ENCODE measurements at regions not wholly inside any gene's neighbourhood (a gene's known extent, or its start where the extent isn't known, plus 50 kb on each side); places are given as distances from the start of the nearest gene placed in this dataset.
"Not testable (repeated sequence)": the region's sequence is repeated elsewhere in the genome, so short reads cannot be mapped to it uniquely, and the experiment has no call there.

GRCh38 chr6:19925533-19925932 is 88.4 kb downstream of the ID4 start:
- peaks cover 25% of the 10 kb centered on the region for H3K9me3 Mint-ChIP-seq
- TF ChIP-seq CTCF (IDR thresholded peaks at IDR 0.05): no peak
- peaks cover 2% of the 10 kb centered on the region; the same call in 1 of the 2 replicates for H3K27me3 Mint-ChIP-seq (ENCODE audit: insufficient read depth)
- no peaks in the 10 kb centered on the region for H3K4me1 Mint-ChIP-seq (ENCODE audit: low read depth)
- no peaks in the 10 kb centered on the region for H3K36me3 Mint-ChIP-seq (ENCODE audit: low read depth)
- no peak overlapping the region for H3K4me3 Mint-ChIP-seq
- no peak for DNase-seq
- no peak overlapping the region for H3K27ac Mint-ChIP-seq

GRCh38 chr6:19928461-19928860 is 91.3 kb downstream of the ID4 start:
- no peak overlapping the region for H3K4me3 Mint-ChIP-seq
- H3K36me3 Mint-ChIP-seq (ENCODE audit: low read depth): no peaks in the 10 kb centered on the region
- DNase-seq: no peak
- no peak for TF ChIP-seq CTCF (IDR thresholded peaks at IDR 0.05)
- peaks cover 2% of the 10 kb centered on the region; the same call in 1 of the 2 replicates for H3K27me3 Mint-ChIP-seq (ENCODE audit: insufficient read depth)
- peaks cover 26% of the 10 kb centered on the region for H3K9me3 Mint-ChIP-seq
- no peak overlapping the region for H3K27ac Mint-ChIP-seq
- H3K4me1 Mint-ChIP-seq (ENCODE audit: low read depth): no peaks in the 10 kb centered on the region

GRCh38 chr6:19929312-19929711 is 92.1 kb downstream of the ID4 start:
- no peak for DNase-seq
- Mint-ChIP-seq H3K27me3 (ENCODE audit: insufficient read depth) (peaks cover 2% of the 10 kb centered on the region; the same call in 1 of the 2 replicates), H3K36me3 (ENCODE audit: low read depth) (no peaks in the 10 kb centered on the region), H3K4me3 (no peak overlapping the region), H3K9me3 (peaks cover 29% of the 10 kb centered on the region), H3K4me1 (ENCODE audit: low read depth) (no peaks in the 10 kb centered on the region), H3K27ac (no peak overlapping the region)
- no peak for TF ChIP-seq CTCF (IDR thresholded peaks at IDR 0.05)

GRCh38 chr6:19934996-19935591 is 97.9 kb downstream of the ID4 start:
- Mint-ChIP-seq H3K9me3 (peaks cover 27% of the 10 kb centered on the region), H3K36me3 (ENCODE audit: low read depth) (no peaks in the 10 kb centered on the region), H3K4me3 (no peak overlapping the region), H3K27me3 (ENCODE audit: insufficient read depth) (no peaks in the 10 kb centered on the region), H3K27ac (no peak overlapping the region), H3K4me1 (ENCODE audit: low read depth) (no peaks in the 10 kb centered on the region)
- no peak for TF ChIP-seq CTCF (IDR thresholded peaks at IDR 0.05)
- DNase-seq: no peak

GRCh38 chr6:19939321-19939720 is 102.2 kb downstream of the ID4 start:
- H3K4me1 Mint-ChIP-seq (ENCODE audit: low read depth); H3K36me3 Mint-ChIP-seq (ENCODE audit: low read depth); H3K27ac Mint-ChIP-seq; H3K27me3 Mint-ChIP-seq (ENCODE audit: insufficient read depth); DNase-seq; H3K4me3 Mint-ChIP-seq: not testable (repeated sequence)
- peaks cover 22% of the 10 kb centered on the region for H3K9me3 Mint-ChIP-seq

- H3K4me3 Mint-ChIP-seq; H3K27me3 Mint-ChIP-seq (ENCODE audit: insufficient read depth); H3K4me1 Mint-ChIP-seq (ENCODE audit: low read depth); H3K27ac Mint-ChIP-seq; H3K36me3 Mint-ChIP-seq (ENCODE audit: low read depth); DNase-seq: not testable (repeated sequence)
- peaks cover 24% of the 10 kb centered on the region for H3K9me3 Mint-ChIP-seq
These were observed 102.8 kb downstream of the ID4 start for GRCh38 chr6:19939926-19940325.

- H3K36me3 Mint-ChIP-seq (ENCODE audit: low read depth): no peaks in the 10 kb centered on the region
- no peak overlapping the region for H3K4me3 Mint-ChIP-seq
- peaks cover 19% of the 10 kb centered on the region for H3K9me3 Mint-ChIP-seq
- H3K4me1 Mint-ChIP-seq (ENCODE audit: low read depth): no peaks in the 10 kb centered on the region
- no peak overlapping the region for H3K27ac Mint-ChIP-seq
- DNase-seq: no peak
- TF ChIP-seq CTCF (IDR thresholded peaks at IDR 0.05): no peak
- peaks cover 2% of the 10 kb centered on the region; the same call in 1 of the 2 replicates for H3K27me3 Mint-ChIP-seq (ENCODE audit: insufficient read depth)
These were observed 105.9 kb downstream of the ID4 start for GRCh38 chr6:19943042-19943441.

Measured in HFFc6 (cell line).